ENCODE measurements at regions not wholly inside any gene's neighbourhood (a gene's known extent, or its start where the extent isn't known, plus 50 kb on each side); places are given as distances from the start of the nearest gene placed in this dataset.
"Not testable (repeated sequence)": the region's sequence is repeated elsewhere in the genome, so short reads cannot be mapped to it uniquely, and the experiment has no call there.

DNA sequence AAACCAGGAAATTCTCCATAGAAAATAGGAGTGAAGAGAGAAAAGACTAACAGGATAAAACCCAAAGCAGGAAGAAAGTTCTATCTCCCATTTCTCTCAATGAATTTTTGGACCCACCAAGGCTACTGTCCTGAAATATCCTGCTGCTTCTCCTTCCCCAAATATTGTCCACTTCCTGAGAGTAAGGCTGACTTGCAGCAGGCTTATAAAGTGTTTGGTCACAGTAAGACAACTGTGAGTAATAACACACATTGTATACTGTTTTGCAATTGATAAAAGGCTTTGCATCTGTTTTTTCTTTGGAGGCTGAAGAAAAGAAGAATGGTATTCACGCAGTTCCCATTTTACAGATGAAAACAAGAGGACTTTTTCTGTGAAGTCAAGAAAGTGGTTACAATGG is 52.8 kb downstream of the FOXD4L6 start:
- not testable (repeated sequence) for DNase-seq

DNA sequence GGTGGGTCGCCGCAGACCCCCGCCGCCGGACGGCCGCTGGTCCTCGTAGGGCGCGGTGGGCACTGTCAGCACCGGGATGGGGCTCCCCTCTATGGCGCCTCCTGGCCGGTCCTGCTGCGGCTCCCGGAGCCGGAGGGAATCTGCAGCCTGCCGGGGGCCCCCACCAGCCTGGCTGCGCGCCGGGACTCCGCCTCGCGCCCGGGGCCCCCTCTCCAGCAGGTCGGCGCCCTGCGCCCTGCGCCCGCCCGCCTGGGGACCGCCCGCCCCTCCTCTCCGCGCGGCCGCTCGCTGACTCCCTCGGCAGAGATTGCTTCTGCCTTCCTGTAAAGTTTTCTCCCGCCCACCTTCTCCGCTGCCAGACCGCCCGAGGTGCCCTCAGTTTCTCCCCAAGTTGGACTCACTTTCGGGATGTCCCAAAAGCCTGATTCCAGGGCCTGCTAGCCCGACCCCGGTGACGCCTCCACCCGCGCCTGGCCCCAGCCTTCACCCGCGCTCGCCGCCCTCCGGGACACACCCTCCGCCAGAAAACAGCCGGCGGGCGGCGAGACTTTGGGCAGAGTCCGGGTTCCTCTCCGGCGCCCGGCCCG is 54.0 kb downstream of the FOXD4L6 start:
- DNase-seq: peak; percentile 43

DNA sequence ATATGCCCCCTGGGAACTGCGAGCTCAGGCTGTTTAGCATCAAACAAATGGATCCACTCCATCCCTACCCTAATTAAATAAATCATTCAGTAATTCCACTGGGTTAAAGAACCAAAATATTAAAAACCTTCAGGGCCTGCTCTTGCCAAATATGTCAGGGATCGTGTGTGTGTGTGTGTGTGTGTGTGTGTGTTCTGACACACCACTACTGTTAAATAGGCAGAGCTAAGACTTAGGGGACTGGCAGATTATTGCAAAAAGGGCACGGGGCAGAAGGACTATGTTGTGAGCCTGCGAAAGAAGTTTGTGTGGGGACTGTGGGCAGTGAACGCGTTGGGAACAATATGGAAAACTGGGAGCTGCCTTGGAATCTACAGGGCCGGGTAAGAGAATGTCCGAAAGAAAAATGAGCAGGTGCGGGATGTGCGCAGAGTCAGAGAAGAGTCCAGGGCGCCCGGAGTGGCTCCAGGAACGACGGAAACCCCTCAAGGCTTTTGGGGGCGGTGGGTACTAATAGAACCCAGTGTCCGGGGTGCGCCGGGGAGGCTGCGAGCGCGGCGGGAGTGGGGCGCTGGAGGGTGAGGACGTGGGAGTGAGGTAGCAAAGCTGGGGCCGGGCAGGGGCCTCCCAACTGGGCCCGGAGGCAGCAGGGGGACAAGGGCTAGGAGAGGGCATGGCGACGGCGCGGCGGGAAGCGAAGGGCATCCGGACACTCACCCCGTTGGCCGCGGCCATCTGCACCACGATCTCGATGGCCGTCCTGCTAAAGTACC is 54.8 kb downstream of the FOXD4L6 start:
- DNase-seq: not testable (repeated sequence)

DNA sequence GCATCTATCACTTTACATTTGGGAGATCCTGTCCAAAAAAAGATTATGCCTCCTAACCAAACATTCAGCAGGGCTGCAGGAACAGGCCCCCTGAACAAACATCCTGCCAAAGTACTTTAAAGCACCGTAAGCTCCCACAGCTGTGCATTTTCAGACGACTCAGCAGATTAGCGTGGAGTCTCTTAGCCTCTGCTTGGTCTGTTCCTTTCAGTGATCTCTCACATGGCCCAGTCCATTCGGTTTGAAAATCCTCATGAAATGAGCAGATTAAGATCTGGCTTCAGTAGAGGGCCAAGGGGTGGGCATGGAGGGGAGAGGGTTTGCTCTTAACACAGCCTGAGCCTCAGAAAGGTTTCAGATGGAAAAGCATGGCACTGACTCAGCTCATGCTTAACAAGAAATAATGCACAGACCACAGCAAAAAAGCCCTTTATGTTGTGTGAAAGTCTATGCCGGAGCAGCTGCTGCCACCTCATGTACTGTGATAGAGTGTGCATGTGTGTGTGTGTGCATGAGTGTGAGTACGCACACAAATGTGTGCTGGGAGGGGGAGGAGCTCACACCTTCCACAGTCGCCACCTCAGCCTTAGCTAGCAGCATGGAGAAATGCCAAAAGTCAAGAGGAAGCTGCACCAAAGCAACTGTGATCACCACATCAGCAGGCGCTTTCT is 64.2 kb downstream of the FOXD4L6 start:
- peak; percentile 42 for DNase-seq

DNA sequence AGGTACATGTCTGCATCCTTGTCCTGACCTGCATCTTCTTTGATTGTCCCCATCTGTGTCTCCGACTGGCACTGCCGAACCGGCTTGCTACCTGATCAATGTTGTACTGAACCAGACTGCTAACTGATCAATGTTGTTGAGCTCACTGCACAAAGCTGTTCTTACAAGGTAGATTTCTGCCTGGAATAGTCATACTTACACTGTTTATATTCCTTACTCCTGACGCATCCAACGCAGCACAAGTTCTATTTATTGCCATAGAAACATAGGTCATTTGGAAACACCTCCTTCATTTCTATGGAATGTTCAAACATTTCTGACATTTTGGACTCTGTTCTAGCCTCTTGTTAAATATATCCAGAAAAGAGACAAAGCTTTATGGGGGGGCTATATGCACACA is 65.2 kb downstream of the FOXD4L6 start:
- not testable (repeated sequence) for DNase-seq

DNA sequence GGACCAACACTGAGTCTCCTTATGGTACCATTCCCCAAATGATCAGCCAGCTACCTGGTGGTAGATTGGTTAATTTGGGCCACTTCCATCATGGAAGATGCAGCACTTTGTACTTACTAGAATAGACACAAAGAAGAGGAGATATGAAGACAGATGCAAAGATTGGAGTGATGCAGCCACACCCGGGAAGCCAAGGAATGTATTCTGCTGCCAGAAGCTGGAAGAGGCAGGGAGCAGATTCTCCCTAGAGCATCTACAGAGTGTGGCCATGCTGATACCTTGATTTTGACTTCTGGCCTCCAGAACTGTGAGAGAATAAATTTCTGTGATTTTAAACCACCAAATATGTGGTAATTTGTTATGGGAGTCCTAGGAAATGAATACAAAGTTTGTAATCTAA is 68.9 kb downstream of the FOXD4L6 start:
- DNase-seq: not testable (repeated sequence)

DNA sequence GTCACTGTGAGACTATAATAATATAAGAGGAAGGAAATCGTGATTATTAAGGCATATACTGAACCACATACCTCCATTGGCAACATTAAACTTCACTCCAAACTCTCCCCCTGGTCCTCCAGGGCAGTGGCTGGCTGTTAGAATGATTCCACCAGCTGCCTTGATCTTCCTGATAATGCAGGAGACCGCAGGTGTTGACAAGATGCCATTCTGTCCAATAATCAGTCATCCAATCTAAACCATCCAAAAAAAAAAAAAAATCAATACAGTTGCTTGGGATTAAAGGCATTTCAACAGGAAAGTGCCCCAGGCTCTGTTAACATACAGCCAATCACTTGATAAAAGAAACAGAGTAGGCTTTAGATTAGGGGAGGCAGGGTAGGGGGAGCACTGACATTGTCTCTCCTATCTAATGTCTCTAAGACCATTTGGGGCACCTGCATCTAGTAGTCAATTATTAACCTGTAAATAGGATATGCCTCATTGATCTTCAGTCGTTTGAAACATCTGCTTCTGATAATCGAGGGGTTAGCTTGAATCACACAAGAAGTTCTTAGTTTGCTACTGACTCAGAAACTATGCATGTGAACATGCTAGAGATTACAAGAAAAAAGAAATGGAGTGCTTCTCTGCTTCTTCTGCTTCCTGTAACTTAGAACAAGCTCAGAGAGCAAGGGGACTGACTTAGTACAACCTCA is 74.7 kb downstream of the FOXD4L6 start:
- DNase-seq: not testable (repeated sequence)

DNA sequence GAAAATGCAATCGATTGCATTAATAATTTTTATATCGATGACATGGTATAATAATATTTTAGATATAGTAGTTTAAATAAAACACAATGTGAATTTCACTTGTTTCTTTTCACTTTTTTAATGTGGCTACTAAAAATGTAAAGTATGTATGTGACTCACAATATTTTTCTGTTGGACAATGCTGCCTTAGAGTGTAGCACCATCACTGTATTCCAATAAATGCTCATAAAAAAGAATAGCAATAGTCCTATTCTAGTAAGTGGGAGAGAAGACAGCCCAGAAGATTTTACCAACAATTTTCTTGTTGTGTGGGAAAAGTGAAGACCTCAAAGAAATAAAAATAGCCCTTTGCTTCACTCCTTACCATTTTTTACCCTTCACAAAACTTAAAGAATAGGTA is 79.8 kb downstream of the FOXD4L6 start:
- DNase-seq: not testable (repeated sequence)

DNA sequence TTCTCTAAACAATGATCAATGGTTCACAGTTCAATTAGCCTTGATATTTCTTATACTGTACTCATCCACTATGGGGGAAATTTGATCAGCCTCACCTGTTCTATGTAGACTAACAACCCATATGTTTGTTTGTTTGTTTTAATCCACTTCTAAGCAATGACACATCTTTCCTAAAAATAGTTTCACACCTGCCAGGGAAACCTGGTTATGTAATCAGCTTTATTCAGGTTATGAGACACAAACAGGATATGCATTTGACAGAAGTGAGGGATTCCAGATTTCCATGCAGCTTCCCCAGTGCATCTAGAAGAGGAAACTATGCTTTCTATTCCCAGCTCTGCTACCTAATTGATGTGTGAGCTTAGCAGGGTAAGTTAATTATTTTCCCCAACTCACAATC is 80.7 kb downstream of the FOXD4L6 start:
- not testable (repeated sequence) for DNase-seq

DNA sequence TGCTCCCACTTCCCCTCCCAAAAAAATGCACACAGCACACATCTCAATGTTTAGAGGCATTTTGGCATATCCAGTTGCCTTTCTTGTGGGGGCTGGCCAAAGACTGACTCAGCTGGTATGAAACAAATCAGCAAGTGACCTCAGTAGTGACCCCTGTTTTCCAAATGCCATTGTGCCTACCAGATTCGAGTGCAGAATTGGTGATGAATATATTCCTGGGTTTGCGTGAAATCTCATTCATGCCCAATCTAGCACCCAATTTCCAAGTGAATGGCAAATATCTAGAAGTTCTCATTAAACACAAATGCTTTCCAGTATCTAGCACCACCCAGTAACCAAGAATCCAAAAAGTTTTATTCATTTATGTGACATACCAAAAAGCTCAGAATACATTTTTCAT is 83.6 kb downstream of the FOXD4L6 start:
- DNase-seq: not testable (repeated sequence)

DNA sequence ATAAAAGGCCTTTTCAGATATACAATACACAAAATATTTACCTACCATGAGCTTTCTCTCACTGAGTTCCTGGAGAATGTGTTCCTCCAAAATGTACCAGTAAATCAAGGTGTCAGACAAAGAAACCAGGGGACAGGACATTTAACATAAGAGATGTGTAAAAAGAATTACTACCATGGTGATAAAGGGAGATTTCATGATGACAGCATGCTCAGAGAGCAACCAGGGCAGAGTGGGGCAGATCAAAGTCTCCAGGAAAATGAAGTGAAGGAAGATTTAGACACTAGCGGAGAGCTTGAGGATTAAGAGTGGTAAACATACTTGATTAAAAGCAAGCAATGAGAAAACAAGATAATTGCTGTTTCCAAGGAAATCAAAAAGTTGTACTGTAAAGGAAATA is 85.0 kb downstream of the FOXD4L6 start:
- DNase-seq: not testable (repeated sequence)

DNA sequence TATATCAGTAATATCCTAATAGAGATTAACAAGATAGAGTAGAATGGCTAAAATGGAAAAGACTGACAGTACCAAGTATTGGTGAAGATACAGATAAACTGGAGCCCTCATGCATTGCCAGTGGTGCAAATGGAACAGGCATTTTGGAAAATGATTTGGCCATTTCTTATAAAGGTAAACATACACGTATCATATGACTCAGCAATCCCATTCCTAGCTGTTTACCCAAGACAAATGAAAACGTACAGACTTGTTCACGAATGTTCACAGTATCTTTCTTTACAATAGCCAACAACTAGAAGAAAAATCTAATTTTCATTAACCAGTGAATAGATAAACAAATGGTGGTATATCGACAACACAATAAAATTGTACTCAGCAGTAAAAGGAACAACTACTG is 86.4 kb downstream of the FOXD4L6 start:
- not testable (repeated sequence) for DNase-seq

DNA sequence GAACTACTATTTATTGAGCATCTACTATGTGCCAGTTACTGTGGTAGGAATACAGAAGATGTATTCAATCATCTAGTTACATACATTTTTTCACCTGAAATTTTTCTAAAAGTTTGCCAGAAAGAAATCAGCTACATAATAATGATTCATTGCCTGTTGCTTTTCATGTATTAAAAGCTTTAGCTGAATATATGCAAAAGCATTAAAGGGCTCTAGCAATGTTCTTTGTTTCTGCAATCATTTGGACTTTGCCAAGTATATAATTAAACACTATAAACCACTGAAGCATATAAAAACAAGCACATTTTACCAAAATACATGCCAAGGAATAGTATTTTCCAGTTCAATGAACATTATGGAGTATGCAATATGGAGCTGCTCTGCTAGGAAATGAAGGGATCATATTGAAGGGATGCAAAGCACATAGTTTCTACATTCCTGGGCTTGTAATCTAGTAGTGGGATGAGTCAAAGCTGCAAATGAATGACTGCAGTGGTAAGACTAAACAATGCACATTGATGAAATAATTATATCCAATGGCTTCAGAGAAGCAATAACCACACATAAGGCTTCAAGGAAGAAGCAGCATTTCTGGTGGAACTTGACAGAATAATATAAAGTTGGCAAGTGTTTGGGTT is 87.7 kb downstream of the FOXD4L6 start:
- DNase-seq: not testable (repeated sequence)

DNA sequence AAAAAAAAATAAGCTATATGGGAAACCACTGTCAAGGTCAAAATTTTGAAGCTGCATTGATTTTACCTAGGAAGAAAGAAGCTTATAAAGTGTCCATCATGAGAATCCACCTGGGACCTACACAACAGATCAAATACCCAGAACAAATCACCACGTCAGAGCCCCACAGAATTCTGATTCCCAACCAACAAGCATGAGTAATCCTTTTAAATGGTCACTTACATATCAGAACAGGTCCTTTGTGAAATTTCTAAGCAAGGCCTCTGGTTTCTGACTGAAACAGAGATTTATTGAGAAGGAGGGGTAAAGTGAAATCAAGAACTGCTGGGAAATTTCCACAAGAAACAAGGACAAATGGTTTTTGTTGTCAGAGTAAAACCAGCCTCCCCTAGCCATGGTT is 93.2 kb downstream of the FOXD4L6 start:
- not testable (repeated sequence) for DNase-seq

DNA sequence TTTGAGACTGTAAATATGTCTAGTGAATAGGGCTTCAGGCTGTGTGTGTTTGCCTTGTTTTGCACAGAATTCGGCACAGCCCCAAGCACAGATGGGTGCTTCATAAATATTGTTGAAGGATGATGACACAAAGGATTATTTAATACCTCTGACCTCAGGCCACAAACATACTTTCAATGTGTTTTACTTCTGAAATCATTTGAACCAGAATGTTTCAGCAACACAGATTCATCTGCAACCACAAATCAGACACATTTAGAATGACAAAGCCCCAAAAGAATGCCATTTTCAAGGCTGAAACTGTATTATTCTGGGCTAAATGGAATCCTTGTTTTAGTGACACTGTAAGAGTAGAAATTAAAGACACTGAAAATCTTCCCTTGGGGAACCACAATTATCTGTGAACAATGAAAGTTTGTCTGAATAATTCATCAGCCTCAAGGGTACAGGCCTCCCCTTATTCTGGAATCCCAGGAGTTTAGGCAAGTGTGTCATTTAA is 93.7 kb downstream of the FOXD4L6 start:
- not testable (repeated sequence) for DNase-seq

DNA sequence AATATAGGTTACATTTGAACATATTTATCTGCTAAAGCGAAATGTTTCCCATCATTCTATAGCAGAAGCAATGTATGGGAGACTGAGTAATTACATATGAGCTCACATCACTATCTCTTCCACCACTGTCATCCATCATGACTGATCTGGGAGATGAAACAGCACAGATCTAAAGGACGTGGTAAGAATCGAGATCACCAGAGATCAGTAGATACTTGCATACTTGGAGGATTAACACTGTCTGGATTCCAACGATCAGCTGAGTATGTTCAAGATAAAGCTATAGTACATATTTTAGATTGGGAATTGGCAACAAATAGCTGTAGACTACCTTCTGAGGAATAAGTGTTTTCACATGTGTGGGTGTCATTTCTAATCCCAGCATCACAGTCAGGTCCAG is 94.6 kb downstream of the FOXD4L6 start:
- DNase-seq: not testable (repeated sequence)

DNA sequence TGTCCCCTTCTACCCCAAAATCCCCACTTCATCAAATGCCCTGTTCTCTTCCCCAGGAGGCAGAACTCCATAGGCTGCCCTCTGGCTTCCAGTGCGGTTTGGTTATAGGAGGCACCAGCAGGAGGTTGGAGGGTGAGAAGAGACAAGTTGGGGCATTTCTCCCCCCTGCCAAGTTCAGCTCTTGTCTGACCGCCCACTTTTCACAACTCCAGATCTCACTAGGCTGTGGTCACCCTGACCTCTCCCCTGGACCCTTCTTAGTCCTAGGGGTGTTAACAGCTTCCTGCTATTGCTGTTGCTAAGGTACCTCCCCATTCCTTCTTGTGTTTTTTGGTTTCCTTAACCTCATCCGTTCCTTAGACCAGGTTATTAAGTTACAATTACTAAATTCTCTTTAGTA is 95.1 kb downstream of the FOXD4L6 start:
- not testable (repeated sequence) for DNase-seq

DNA sequence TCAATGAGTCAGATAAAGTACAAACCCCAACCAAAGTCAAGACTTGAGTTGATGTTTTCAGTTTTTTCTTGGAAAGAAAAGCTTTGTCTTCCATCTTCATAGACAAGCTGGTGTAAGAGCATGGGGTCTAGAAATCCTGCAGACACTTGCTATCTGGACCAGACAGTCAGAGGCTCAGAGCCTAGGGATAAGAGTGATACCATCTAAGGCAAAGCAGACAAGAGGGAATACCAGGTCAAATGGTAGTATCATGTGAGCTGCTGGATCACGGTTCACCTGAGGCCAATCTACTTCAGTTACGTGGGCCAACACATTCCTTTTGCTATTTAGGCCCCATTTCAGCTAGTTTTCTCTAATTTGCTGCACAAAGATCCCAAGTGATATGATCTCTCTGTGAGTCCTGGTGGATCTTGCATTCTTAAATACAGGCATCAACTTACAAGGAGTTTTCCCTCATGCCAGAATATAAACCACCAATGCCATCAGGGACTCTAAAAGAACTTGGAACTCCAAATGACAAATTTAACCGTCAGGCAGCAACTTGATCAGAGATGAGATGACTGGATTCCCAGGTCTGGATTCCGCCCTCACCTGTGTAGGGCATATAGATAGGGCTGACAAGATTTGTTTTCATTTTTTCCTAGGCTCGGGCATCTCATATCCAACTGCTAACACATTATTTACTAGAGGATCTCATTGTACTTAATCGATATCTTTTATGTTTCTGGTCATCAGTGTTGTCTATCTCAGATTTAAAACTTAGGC is 101.4 kb downstream of the FOXD4L6 start:
- not testable (repeated sequence) for DNase-seq

DNA sequence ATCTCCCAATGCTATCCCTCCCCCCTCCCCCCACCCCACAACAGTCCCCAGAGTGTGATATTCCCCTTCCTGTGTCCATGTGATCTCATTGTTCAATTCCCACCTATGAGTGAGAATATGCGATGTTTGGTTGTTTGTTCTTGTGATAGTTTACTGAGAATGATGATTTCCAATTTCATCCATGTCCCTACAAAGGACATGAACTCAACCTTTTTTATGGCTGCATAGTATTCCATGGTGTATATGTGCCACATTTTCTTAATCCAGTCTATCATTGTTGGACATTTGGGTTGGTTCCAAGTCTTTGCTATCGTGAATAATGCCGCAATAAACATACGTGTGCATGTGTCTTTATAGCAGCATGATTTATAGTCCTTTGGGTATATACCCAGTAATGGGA is 106.1 kb downstream of the FOXD4L6 start:
- DNase-seq: not testable (repeated sequence)

DNA sequence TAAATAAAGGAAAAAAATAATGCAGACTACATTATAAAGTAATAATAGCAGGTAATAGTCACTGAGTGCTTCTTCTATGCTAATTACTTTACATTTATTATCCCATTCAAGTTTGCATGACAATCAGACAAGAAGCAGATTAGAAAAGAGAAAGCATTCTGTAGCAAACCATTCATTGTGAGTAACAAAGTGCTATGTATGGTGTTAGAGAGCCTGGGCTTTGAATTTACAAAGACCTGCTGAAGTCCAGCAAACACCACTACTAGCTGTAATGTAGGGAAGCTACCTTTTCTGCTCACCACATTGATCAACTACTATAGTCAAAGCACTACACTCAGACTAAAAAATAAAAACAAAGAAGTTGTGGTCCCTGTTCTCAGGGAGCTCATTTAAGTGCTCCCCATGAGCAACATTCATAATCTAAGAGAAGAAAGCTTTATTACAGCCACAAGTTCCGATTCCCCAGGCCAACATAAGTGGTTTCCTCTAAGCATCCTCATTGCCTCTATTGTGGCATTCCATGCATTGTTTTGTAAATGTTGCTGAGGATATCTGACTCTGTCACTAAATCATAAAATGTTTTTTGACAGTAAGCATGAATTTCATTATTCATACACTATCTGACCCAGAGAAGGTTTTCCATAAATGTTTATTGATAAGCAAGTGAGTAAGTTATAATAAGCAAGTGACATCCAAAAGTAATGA is 108.5 kb downstream of the FOXD4L6 start:
- not testable (repeated sequence) for DNase-seq

DNA sequence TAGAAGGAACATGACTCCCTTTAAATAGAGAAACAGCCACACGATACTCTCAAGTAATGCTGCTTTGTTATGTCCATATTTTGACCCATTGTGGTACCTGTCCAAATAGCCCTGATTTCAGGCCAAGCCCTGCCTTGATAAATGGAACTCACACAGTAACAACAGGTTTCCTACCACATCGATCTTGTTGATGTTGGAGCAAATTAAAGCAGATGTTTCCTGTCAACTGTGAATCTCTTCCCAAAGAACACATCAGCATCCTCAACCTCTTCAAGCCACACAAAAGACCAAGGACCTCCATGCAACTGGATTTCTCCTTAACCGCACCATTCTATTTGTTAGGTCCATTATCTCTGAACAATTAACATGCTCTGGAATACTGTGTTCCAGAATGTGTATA is 109.5 kb downstream of the FOXD4L6 start:
- DNase-seq: not testable (repeated sequence)

Data from stimulated activated CD4-positive, alpha-beta T cell treated with anti-CD3 and anti-CD28 coated beads, Interleukin-15, amount 100 ng/mL, for 24 hours (primary cell).